Nephron progenitor cell (in vitro differentiated cells): ENCODE measurements at regions not wholly inside any gene's neighbourhood (a gene's known extent, or its start where the extent isn't known, plus 50 kb on each side); places are given as distances from the start of the nearest gene placed in this dataset.

Experiments used
- DNase-seq: peaks from one replicate; pipeline ENCODE4 v3.0.0; 2021
- H3K27ac Mint-ChIP-seq: 2 replicates; pipeline ENCODE4 v1.8.0; 2021; ENCODE audit warnings: mild to moderate bottlenecking, moderate library complexity, mixed read lengths
- H3K27me3 Mint-ChIP-seq: 2 replicates; pipeline ENCODE4 v1.8.0; 2021; ENCODE audit warnings: mild to moderate bottlenecking, low read depth, mixed read lengths; ENCODE audit not compliant: poor library complexity
- H3K36me3 Mint-ChIP-seq: 2 replicates; pipeline ENCODE4 v1.8.0; 2021; ENCODE audit warnings: low read depth, mixed read lengths
- H3K4me1 Mint-ChIP-seq: 2 replicates; pipeline ENCODE4 v1.8.0; 2021; ENCODE audit warnings: mixed read lengths
- H3K4me3 Mint-ChIP-seq: 2 replicates; pipeline ENCODE4 v1.8.0; 2021; ENCODE audit warnings: mild to moderate bottlenecking, moderate library complexity, mixed read lengths
- H3K9me3 Mint-ChIP-seq: 2 replicates; pipeline ENCODE4 v1.8.0; 2021; ENCODE audit warnings: mild to moderate bottlenecking, moderate library complexity, mixed read lengths
- TF ChIP-seq, protein P1 (sequence below): fragments of 200-600 bp; sonication (generic); IDR thresholded peaks from 2 replicates; pipeline ENCODE4 v1.5.0; 2021; ENCODE audit warnings: antibody characterized with exemption

DNA sequence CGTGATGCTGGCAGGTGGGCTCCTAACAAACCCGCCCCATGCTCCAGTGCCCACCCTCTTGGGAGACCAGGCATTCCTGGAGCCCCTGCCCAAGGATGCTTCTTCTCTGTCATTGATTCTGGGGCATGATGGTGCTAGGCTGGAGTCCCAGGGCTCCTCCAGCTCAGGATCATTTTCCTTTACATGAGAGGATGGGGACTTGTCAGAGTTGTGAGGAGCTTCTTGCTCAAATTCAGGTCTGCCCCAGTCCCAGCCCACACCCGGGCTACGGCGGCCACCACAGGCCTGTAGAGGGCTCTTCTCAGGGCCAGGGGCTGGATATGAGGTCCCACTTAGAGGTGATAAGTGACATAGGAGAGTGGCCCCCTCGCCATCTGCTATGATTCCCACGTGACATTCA is 141.1 kb upstream of the COPS8 start:
- H3K4me3 Mint-ChIP-seq, result no peak overlapping the region
- TF ChIP-seq, protein P1, sequence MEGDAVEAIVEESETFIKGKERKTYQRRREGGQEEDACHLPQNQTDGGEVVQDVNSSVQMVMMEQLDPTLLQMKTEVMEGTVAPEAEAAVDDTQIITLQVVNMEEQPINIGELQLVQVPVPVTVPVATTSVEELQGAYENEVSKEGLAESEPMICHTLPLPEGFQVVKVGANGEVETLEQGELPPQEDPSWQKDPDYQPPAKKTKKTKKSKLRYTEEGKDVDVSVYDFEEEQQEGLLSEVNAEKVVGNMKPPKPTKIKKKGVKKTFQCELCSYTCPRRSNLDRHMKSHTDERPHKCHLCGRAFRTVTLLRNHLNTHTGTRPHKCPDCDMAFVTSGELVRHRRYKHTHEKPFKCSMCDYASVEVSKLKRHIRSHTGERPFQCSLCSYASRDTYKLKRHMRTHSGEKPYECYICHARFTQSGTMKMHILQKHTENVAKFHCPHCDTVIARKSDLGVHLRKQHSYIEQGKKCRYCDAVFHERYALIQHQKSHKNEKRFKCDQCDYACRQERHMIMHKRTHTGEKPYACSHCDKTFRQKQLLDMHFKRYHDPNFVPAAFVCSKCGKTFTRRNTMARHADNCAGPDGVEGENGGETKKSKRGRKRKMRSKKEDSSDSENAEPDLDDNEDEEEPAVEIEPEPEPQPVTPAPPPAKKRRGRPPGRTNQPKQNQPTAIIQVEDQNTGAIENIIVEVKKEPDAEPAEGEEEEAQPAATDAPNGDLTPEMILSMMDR, result no peak
- H3K27me3 Mint-ChIP-seq, result no peaks in the 10 kb centered on the region
- no peak for DNase-seq
- no peaks in the 10 kb centered on the region for H3K9me3 Mint-ChIP-seq
- H3K27ac Mint-ChIP-seq, result no peak overlapping the region
- H3K36me3 Mint-ChIP-seq, result no peaks in the 10 kb centered on the region
- peaks cover 56% of the 10 kb centered on the region for H3K4me1 Mint-ChIP-seq

DNA sequence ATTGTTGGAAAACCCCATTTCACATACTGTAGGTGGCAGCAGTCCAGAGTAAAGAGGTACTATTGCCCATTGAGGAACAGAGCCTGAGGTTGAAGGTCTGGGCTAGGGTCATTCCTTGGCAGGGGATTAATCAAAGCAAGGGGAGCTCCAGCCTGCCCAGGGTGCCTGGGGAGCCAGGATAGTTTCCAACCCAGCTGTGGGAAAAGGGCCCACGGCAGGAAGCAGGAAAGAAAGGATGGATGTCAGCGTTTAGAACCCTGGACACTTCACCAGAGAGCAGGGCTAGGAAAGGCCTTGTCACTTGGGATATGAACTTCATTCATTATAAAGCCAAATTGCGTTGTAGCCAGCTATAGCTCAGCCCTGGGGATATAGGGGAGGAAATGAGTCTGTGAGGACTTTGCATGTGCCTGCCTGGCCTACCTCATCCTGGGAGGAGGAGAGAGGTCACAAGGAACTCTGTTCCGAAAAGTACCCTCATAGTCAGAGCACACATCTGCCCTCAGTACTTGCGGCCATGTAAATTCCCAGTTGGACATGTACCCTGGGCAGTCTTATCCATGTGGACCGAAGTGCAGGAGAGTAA is 140.2 kb upstream of the COPS8 start:
- H3K27ac Mint-ChIP-seq, result no peak overlapping the region
- DNase-seq, result no peak

DNA sequence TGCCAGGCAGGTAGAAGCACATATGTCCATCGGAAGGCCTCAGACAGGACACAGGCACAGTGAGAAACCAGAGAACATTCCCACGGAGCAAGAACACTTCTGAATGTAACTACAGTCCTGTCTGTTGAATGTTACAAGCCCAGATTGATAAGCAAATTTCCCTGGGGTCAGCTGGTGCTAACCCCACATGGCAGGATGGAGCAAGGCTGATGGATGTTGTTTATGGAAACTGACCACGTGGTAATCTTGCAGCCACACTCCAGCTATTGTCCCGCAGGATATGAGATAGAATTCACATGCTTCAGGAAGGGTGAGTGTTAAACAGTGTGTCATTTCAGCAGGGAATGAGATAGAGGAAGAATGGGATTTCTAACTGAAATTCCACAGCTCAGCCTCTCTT is 138.8 kb upstream of the COPS8 start:
- Mint-ChIP-seq H3K4me3 (no peak overlapping the region), H3K9me3 (peaks cover 10% of the 10 kb centered on the region), H3K27ac (no peak overlapping the region), H3K4me1 (peaks cover 38% of the 10 kb centered on the region), H3K36me3 (peaks cover 9% of the 10 kb centered on the region), H3K27me3 (peaks cover 3% of the 10 kb centered on the region)
- DNase-seq, result no peak
- TF ChIP-seq, protein P1, result no peak

More for the DNA sequence above, 140.2 kb upstream of the COPS8 start:
- no peak overlapping the region for H3K4me3 Mint-ChIP-seq
- no peaks in the 10 kb centered on the region for H3K36me3 Mint-ChIP-seq
- peaks cover 51% of the 10 kb centered on the region for H3K4me1 Mint-ChIP-seq
- TF ChIP-seq, protein P1, result no peak
- no peaks in the 10 kb centered on the region for H3K9me3 Mint-ChIP-seq
- H3K27me3 Mint-ChIP-seq, result peaks cover 1% of the 10 kb centered on the region

DNA sequence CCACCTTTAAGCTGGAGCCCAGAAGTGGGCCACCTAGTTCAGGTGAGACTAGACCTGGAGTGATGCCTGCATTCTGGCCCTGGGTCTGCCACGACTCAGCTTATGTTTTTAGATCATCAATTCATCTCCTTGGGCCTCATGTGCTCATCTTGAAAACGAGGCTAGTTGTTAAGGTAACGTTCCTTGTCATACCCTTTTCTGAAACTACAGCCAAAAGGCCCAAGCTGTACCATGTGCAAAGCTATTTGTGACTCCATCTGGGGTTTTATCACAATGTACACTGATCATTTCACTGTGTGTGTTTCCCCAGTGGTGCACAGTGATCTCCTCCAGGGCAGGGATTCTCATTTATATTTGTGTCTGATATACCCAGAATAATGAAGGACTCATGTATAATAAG is 138.4 kb upstream of the COPS8 start:
- Mint-ChIP-seq H3K36me3 (peaks cover 13% of the 10 kb centered on the region), H3K27ac (no peak overlapping the region), H3K4me3 (no peak overlapping the region), H3K9me3 (peaks cover 14% of the 10 kb centered on the region), H3K27me3 (peaks cover 3% of the 10 kb centered on the region), H3K4me1 (peaks cover 38% of the 10 kb centered on the region)
- DNase-seq, result no peak
- TF ChIP-seq, protein P1, result no peak

DNA sequence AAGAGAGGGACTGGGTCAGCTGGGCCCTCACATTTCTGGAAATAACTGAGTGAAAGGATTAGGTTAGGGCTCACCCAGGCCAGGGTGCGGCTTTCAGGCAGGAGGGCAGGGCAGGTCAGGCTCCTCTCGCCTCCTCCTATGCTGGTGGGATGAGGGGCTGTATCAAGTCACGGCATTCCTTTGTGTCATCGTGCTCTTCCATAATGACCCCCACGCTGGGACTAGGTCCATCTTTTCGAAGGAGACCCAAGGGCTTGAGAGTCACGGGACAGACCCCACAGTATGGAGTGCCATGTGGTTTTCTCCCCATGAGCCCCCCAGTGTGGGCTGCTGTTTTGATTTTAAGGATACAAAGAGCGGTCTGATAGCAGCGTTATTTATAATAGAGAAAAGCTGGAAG is 137.8 kb upstream of the COPS8 start:
- Mint-ChIP-seq H3K27me3 (peaks cover 3% of the 10 kb centered on the region), H3K4me1 (peaks cover 38% of the 10 kb centered on the region)

More for the DNA sequence above, 137.8 kb upstream of the COPS8 start:
- Mint-ChIP-seq H3K27ac (no peak overlapping the region), H3K4me3 (no peak overlapping the region), H3K36me3 (peaks cover 13% of the 10 kb centered on the region), H3K9me3 (peaks cover 19% of the 10 kb centered on the region)
- DNase-seq, result no peak
- TF ChIP-seq, protein P1, result no peak
